Adrenal gland (tissue), 9 donors: ENCODE measurements at regions not wholly inside any gene's neighbourhood (a gene's known extent, or its start where the extent isn't known, plus 50 kb on each side); places are given as distances from the start of the nearest gene placed in this dataset.

ENCODE experiments used
- DNase-seq, 7 donors: peaks; one replicate each; pipeline ENCODE4 v3.0.0-alpha.2; 2019 to 2020
- H3K27ac ChIP-seq, 5 donors: fragments of 200-600 bp; sonication (generic) in 4 of 5; 1 replicate in 3 of 5; 2 replicates in 2 of 5; pipeline versions ENCODE4 v1.5.1 to v1.8.0; 2016 to 2020; ENCODE audit warnings: mild to moderate bottlenecking in 1 of 5
- H3K27me3 ChIP-seq: fragments of 200-600 bp; 2 replicates; pipeline ENCODE4 v1.8.0; 2021
- H3K36me3 ChIP-seq, 2 donors: fragments of 200-600 bp; replicated peaks in 1 of 2; 1 replicate in 1 of 2; 2 replicates in 1 of 2; pipeline versions ENCODE4 v1.5.1 to v1.8.0; 2018 to 2022
- H3K4me1 ChIP-seq, 2 donors: fragments of 200-600 bp; replicated peaks in 1 of 2; 1 replicate in 1 of 2; 2 replicates in 1 of 2; pipeline versions ENCODE4 v1.5.1 to v1.8.0; 2018 to 2021
- H3K4me3 ChIP-seq, 4 donors: fragments of 200-600 bp; sonication (generic) in 3 of 4; one replicate each; pipeline ENCODE4 v1.5.1; 2016 to 2018
- H3K9me3 ChIP-seq, 3 donors: fragments of 200-600 bp; sonication (generic) in 1 of 3; replicated peaks in 1 of 3; 1 replicate in 2 of 3; 2 replicates in 1 of 3; pipeline versions ENCODE4 v1.5.1 to v1.8.0; 2016 to 2021
- POLR2A ChIP-seq, 2 donors: fragments of 450-650 bp; IDR thresholded peaks; one replicate each; pipeline ENCODE4 v1.6.1; 2017; ENCODE audit warnings: antibody characterized with exemption in 2 of 2, mild to moderate bottlenecking in 2 of 2, moderate library complexity in 1 of 2
- WGBS, 4 donors: extraction: QIAGEN DNeasy Blood & Tissue Kit in 2 of 4; methylation state at CpG; one replicate each; pipeline versions ENCODE4 v1.1.5 to v1.1.7; 2013 to 2017; 5-methylcytosine and 5-hydroxymethylcytosine counted together
- intact Hi-C, 2 donors: fragments of 100-400 bp; cut with DNase I; formaldehyde crosslinking; loops; one replicate each; pipeline versions ENCODE4 v1.14.1 to v1.15.0; 2022 to 2023
- TF ChIP-seq, protein P1 (sequence below), 6 experiments: fragments of 450-650 bp in 4 of 6; fragments of 200-600 bp in 2 of 6; sonication (generic) in 1 of 6; IDR thresholded peaks; 1 replicate in 5 of 6; 2 replicates in 1 of 6; pipeline versions ENCODE4 v1.5.1 to v1.8.0; 2016 to 2021; ENCODE audit warnings: antibody characterized with exemption in 6 of 6, mild to moderate bottlenecking in 2 of 6, moderate library complexity in 1 of 6
- donor health status: healthy with polysubstance abuse.
- donor health status: Bipolar disorder and iron deficiency.
- donor health status: DM: yes; HTN: yes; CAD: no.
- donor health status: DM: no; HTN: no; CAD: no.
- donor health status: DM: no; HTN: no; CAD: no.

DNA sequence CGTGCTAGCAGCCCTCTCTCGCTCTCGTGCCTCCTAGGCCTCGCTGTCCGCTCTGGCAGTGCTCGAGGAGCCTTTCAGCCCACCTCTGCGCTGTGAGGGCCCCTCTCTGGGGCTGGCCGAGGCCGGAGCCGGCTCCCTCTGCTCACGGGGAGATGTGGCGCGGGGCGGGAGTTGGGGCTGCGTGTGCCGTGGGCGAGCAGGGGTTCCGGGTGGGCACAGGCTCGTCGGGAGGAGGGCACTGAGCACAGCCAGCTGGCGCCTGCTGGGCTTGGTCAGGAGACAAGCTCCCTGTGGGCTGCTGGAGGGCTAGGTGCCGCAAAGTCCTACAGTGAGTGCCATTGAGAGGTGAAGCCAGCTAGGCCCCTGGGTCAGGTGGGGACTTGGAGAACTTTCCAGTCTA, 994.5 kb downstream of the C4orf33 start:
- 84 to 95% (median 89%) methylated on average over 11 to 22 of the region's 22 CpGs for WGBS, 4 donors
- no peak for DNase-seq
- Histone ChIP-seq H3K27me3 (no peaks in the 10 kb centered on the region), H3K27ac (no peak overlapping the region), H3K9me3 (no peaks in the 10 kb centered on the region), H3K4me3 (no peak overlapping the region), H3K4me1 (no peaks in the 10 kb centered on the region), H3K36me3 (no peaks in the 10 kb centered on the region)
- no peak for TF ChIP-seq POLR2A (IDR thresholded peaks at IDR 0.05)
- TF ChIP-seq, protein P1, sequence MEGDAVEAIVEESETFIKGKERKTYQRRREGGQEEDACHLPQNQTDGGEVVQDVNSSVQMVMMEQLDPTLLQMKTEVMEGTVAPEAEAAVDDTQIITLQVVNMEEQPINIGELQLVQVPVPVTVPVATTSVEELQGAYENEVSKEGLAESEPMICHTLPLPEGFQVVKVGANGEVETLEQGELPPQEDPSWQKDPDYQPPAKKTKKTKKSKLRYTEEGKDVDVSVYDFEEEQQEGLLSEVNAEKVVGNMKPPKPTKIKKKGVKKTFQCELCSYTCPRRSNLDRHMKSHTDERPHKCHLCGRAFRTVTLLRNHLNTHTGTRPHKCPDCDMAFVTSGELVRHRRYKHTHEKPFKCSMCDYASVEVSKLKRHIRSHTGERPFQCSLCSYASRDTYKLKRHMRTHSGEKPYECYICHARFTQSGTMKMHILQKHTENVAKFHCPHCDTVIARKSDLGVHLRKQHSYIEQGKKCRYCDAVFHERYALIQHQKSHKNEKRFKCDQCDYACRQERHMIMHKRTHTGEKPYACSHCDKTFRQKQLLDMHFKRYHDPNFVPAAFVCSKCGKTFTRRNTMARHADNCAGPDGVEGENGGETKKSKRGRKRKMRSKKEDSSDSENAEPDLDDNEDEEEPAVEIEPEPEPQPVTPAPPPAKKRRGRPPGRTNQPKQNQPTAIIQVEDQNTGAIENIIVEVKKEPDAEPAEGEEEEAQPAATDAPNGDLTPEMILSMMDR (IDR thresholded peaks at IDR 0.05): no peak
- intact Hi-C loops: no loop called here

DNA sequence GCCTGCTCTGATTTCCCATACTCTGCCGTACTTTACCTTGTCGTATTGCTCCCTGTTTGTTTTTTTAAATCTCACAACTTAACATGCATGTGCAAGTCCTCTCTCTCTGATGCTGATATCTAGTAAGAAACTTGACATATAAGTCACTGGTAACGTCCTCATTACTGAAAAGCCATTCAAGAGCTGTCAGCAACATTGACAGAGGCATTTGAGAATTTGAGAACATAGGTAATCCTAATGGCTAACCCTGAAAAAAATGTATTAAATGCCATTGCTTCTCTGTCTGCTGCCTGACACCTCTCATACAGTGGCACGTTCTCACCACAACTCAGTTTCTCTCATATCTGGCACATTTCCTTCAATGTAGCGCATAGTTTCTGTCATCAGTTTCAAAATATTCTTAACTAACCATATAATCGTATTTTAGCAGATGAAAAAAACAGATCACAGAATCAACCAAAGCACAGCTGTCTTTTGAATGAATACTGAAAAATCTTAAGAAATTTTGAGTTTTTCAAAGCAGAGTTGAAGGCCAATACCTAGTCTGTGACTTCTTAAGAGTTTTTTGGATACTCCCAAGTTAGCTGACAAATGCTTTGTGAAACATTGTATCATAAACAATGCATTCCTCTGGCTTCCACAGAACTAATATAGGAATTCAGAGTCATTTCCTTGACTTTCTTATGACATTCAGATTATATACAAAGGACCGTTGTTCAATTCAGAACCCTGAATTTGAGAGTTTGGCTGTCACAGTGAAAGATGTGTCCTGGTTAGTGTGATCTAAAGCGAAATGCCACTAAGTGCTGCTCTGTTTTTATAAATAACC, 996.4 kb downstream of the C4orf33 start:
- Histone ChIP-seq H3K9me3 (no peaks in the 10 kb centered on the region), H3K36me3 (no peaks in the 10 kb centered on the region), H3K4me3 (no peak overlapping the region), H3K4me1 (no peaks in the 10 kb centered on the region), H3K27me3 (no peaks in the 10 kb centered on the region), H3K27ac (no peak overlapping the region)
- WGBS, 4 donors: 58 to 70% (median 65%) methylated on average over 8 of the region's 8 CpGs
- intact Hi-C loops: no loop called here
- no peak for TF ChIP-seq POLR2A (IDR thresholded peaks at IDR 0.05)
- TF ChIP-seq, protein P1 (IDR thresholded peaks at IDR 0.05): no peak
- DNase-seq: no peak

DNA sequence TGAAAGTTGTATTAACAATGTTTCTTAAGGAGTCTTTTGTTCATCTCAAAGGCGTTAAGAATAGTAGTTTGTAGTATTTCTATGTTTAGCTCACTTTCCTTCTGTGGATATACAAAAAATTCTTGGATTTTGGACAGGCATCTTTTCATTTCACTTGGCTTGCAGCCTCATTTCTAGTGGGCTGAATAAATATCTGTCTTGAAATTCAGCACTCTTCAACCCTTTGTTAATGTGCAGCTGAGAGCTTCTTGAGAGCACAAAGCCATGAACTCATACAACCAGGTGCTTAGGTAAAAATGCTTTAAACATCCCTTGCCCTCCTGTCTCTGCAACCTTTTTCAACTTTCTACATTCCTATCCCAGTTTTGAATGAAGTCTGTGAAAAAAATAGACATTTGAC, 1003.2 kb downstream of the C4orf33 start:
- H3K36me3 ChIP-seq: no peaks in the 10 kb centered on the region
- no peak overlapping the region for H3K4me3 ChIP-seq
- TF ChIP-seq POLR2A (IDR thresholded peaks at IDR 0.05): no peak
- TF ChIP-seq, protein P1 (IDR thresholded peaks at IDR 0.05): no peak
- no peaks in the 10 kb centered on the region for H3K4me1 ChIP-seq
- no peak for DNase-seq
- no peak overlapping the region for H3K27ac ChIP-seq
- no peaks in the 10 kb centered on the region for H3K9me3 ChIP-seq
- H3K27me3 ChIP-seq: no peaks in the 10 kb centered on the region
- intact Hi-C loops: no loop called here
- 41 to 57% (median 50%) methylated on average over 1 of the region's 1 CpG for WGBS, 4 donors

DNA sequence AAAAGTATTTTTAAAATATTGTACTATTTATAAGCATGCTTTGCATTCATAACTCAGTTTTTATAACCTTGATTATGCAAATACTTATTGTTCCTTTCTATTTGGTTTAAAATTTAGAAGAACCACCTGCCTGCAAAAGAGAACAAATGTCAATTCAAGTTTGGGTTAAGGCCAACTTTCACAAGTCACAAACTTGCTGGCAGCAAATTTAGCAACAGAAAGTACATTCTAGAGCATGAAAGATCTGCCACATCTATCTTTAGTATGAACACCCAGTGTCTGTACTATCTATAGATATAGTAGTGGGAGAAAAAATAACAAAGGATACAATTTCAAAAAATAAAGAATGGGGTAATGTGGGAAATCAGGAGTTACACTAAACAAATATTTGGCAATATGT, 1014.2 kb downstream of the C4orf33 start:
- no peaks in the 10 kb centered on the region for H3K36me3 ChIP-seq
- no peaks in the 10 kb centered on the region for H3K9me3 ChIP-seq
- intact Hi-C loops: no loop called here
- H3K27ac ChIP-seq: no peak overlapping the region
- no peak overlapping the region for H3K4me3 ChIP-seq
- H3K27me3 ChIP-seq: no peaks in the 10 kb centered on the region
- DNase-seq: no peak
- no peaks in the 10 kb centered on the region for H3K4me1 ChIP-seq
- TF ChIP-seq, protein P1 (IDR thresholded peaks at IDR 0.05): no peak
- no peak for TF ChIP-seq POLR2A (IDR thresholded peaks at IDR 0.05)
